GM21360 (cell line): ENCODE measurements at regions not wholly inside any gene's neighbourhood (a gene's known extent, or its start where the extent isn't known, plus 50 kb on each side); places are given as distances from the start of the nearest gene placed in this dataset.

Source experiments
- ATAC-seq: cut with Tn5 transposase; IDR thresholded peaks from one replicate; pipeline ENCODE4 v1.9.1; 2021; ENCODE audit warnings: mild to moderate bottlenecking, moderate library complexity; ENCODE audit not compliant: unreplicated experiment

GRCh38 chr3:14334936-14335335, 67.5 kb upstream of the SLC6A6 start:
- no peak for ATAC-seq

GRCh38 chr3:14335774-14336748, 66.3 kb upstream of the SLC6A6 start:
- ATAC-seq = no peak

GRCh38 chr3:14336749-14337598, 65.4 kb upstream of the SLC6A6 start:
- no peak for ATAC-seq

- no peak for ATAC-seq
These were observed 64.6 kb upstream of the SLC6A6 start for GRCh38 chr3:14337828-14338227.

- no peak for ATAC-seq
These were observed 64.2 kb upstream of the SLC6A6 start for GRCh38 chr3:14338242-14338641.

GRCh38 chr3:14338898-14339458, 63.4 kb upstream of the SLC6A6 start:
- ATAC-seq = no peak

- no peak for ATAC-seq
These were observed 61.3 kb upstream of the SLC6A6 start for GRCh38 chr3:14340960-14341708.

GRCh38 chr3:14343338-14344112, 58.9 kb upstream of the SLC6A6 start:
- no peak for ATAC-seq

- no peak for ATAC-seq
These were observed 58.1 kb upstream of the SLC6A6 start for GRCh38 chr3:14344351-14344750.

GRCh38 chr3:14345496-14346150, 56.8 kb upstream of the SLC6A6 start:
- ATAC-seq = no peak

GRCh38 chr3:14346191-14346590, 56.2 kb upstream of the SLC6A6 start:
- no peak for ATAC-seq

GRCh38 chr3:14346642-14347041, 55.8 kb upstream of the SLC6A6 start:
- ATAC-seq = no peak

- ATAC-seq = no peak
These were observed 55.3 kb upstream of the SLC6A6 start for GRCh38 chr3:14347110-14347509.

- ATAC-seq = no peak
These were observed 50.8 kb upstream of the SLC6A6 start for GRCh38 chr3:14351617-14352001.

- ATAC-seq = no peak
These were observed 50.3 kb upstream of the SLC6A6 start for GRCh38 chr3:14352002-14352627.
